ENCODE measurements at regions not wholly inside any gene's neighbourhood (a gene's known extent, or its start where the extent isn't known, plus 50 kb on each side); places are given as distances from the start of the nearest gene placed in this dataset.

DNA sequence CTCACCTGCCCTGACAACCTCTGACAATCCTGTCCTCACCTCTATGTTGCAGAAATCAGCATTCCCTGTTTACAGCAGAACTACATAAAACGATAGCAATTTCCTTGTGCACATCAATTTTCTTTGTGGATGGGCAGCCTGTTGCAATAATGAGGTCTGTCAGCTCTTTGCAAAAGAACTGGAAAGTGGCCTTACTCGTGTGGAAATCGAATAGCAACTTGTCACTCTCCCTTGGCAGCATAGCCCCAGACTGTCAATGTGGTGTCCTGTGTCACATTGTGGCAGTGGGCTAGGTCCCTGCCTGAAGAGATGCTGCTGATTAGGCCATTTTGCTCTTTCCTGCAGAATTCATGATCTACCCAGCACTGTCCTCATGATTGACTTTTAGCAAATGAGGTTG is 531.9 kb downstream of the CCDC85A start:
- H3K79me2 ChIP-seq (ENCODE audit: control insufficient read depth, insufficient read depth, low read length): no peaks in the 10 kb centered on the region
- H3K27ac ChIP-seq (ENCODE audit: insufficient read depth, low read depth, low read length): no peak overlapping the region
- intact Hi-C loops (cut with micrococcal nuclease): no loop called here
- H2AFZ ChIP-seq (ENCODE audit: low read depth, low read length): no peak overlapping the region
- no peak for FAIRE-seq
- no peak overlapping the region for H3K4me3 ChIP-seq (replicated peaks in 1 of 3; ENCODE audit: insufficient read depth in 1 of 3, low read depth in 1 of 3, low read length in 3 of 3)
- H3K4me1 ChIP-seq (ENCODE audit: control insufficient read depth, extremely low read depth, insufficient read depth, low read length): no peaks in the 10 kb centered on the region
- no TSS peak for BruUV-seq (replicated peaks)
- no peaks in the 10 kb centered on the region for H3K36me3 ChIP-seq (ENCODE audit: control insufficient read depth in 2 of 2, extremely low read depth in 1 of 2, insufficient read depth in 2 of 2, low read length in 2 of 2)
- DNase-seq (ENCODE audit: low read depth, low spot score): no peak
- H4K20me1 ChIP-seq (replicated peaks; ENCODE audit: control insufficient read depth, extremely low read depth, insufficient read depth, low read length): no peaks in the 10 kb centered on the region
- POLR2A ChIA-PET: no interaction called here
- no peaks in the 10 kb centered on the region for H3K9me1 ChIP-seq (replicated peaks; ENCODE audit: control insufficient read depth, extremely low read depth, insufficient read depth, low read length)
- CTCF ChIA-PET: no interaction called here
- H3K9me3 ChIP-seq (replicated peaks; ENCODE audit: control insufficient read depth, insufficient read depth, low read length): no peaks in the 10 kb centered on the region
- dilution Hi-C loops (cut with MboI; ENCODE audit: extremely low pct_ligation_motif_present, low sequenced_read_pairs): no loop called here
- no peak overlapping the region for H3K4me2 ChIP-seq (ENCODE audit: insufficient read depth, low read length)
- H3K27me3 ChIP-seq (ENCODE audit: control insufficient read depth in 2 of 2, insufficient read depth in 2 of 2, low read length in 2 of 2): no peaks in the 10 kb centered on the region
- no peak overlapping the region for H3K9ac ChIP-seq (replicated peaks; ENCODE audit: extremely low read depth, insufficient read depth, low read length)
- TF ChIP-seq, protein P1, sequence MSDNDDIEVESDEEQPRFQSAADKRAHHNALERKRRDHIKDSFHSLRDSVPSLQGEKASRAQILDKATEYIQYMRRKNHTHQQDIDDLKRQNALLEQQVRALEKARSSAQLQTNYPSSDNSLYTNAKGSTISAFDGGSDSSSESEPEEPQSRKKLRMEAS (IDR thresholded peaks at IDR 0.05; ENCODE audit: insufficient read depth, insufficient read length): no peak
- TF ChIP-seq, protein P2, sequence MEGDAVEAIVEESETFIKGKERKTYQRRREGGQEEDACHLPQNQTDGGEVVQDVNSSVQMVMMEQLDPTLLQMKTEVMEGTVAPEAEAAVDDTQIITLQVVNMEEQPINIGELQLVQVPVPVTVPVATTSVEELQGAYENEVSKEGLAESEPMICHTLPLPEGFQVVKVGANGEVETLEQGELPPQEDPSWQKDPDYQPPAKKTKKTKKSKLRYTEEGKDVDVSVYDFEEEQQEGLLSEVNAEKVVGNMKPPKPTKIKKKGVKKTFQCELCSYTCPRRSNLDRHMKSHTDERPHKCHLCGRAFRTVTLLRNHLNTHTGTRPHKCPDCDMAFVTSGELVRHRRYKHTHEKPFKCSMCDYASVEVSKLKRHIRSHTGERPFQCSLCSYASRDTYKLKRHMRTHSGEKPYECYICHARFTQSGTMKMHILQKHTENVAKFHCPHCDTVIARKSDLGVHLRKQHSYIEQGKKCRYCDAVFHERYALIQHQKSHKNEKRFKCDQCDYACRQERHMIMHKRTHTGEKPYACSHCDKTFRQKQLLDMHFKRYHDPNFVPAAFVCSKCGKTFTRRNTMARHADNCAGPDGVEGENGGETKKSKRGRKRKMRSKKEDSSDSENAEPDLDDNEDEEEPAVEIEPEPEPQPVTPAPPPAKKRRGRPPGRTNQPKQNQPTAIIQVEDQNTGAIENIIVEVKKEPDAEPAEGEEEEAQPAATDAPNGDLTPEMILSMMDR (IDR thresholded peaks at IDR 0.05; ENCODE audit: extremely low read depth in 1 of 2, insufficient read depth in 1 of 2, low read depth in 1 of 2, low read length in 2 of 2): no peak
- TF ChIP-seq FOS (IDR thresholded peaks at IDR 0.05; ENCODE audit: borderline replicate concordance, insufficient read depth, low read length) (no peak), POLR2AphosphoS5 (IDR thresholded peaks at IDR 0.05; ENCODE audit: insufficient read depth, low read depth, low read length) (no peak), GATA2 (IDR thresholded peaks at IDR 0.05; ENCODE audit: insufficient read depth, insufficient read length, low read depth, low read length) (no peak), MYC (IDR thresholded peaks at IDR 0.05; ENCODE audit: low read depth, low read length) (no peak), POLR2A (IDR thresholded peaks at IDR 0.05; ENCODE audit: low read depth, low read length) (no peak), JUN (IDR thresholded peaks at IDR 0.05; ENCODE audit: borderline replicate concordance, insufficient read depth, insufficient read length, low read depth) (no peak), EZH2 (IDR thresholded peaks at IDR 0.05; ENCODE audit: borderline replicate concordance, low read depth, low read length, severe bottlenecking) (no peak)

Data from endothelial cell of umbilical vein (primary cell).